K562 (cell line): ENCODE measurements at regions not wholly inside any gene's neighbourhood (a gene's known extent, or its start where the extent isn't known, plus 50 kb on each side); places are given as distances from the start of the nearest gene placed in this dataset.

ENCODE experiments used
- ATAC-seq: fragments of 200-7000 bp; cut with Tn5 transposase; 3 replicates; pipeline ENCODE4 v1.9.1; 2020; ENCODE audit warnings: moderate library complexity
- BruUV-seq: library from RNA; stranded (reverse); fragments of 400-500 nt; replicated peaks from 2 replicates; lab custom pipeline; 2021; lab: Mats Ljungman, UMichigan
- CTCF ChIA-PET: fragments of 300-600 bp; formaldehyde crosslinking; extraction: SDS; loops from one replicate; lab custom pipeline; 2021; ENCODE audit warnings: low intra/inter-chr PET ratio; lab: Yijun Ruan, JAX
- POLR2A ChIA-PET: fragments of 300-600, 350-650 bp; sonication (Branson Sonifier 250); formaldehyde crosslinking; extraction: SDS; loops from one replicate; lab custom pipeline; 2021; ENCODE audit warnings: antibody characterized with exemption, inconsistent platforms; lab: Yijun Ruan, JAX
- DNase-seq, 4 experiments: peaks; one replicate each; pipeline versions ENCODE4 v3.0.0 to v3.0.0-alpha.2; 2011 to 2018; ENCODE audit warnings: low spot score in 3 of 4, mixed read lengths in 3 of 4; ENCODE audit errors: extremely low read depth in 1 of 4
- FAIRE-seq: peaks from 2 replicates; lab custom pipeline; 2011; peaks lifted over from hg19 to GRCh38; lab: Jason Lieb, UNC
- H2AFZ ChIP-seq: 2 replicates; pipeline ENCODE4 v1.6.0; 2011; ENCODE audit warnings: low read depth, low read length, control low read depth, inconsistent platforms
- H3K27ac ChIP-seq: fragments of 200-600 bp; 3 replicates; pipeline ENCODE4 v1.8.0; 2011; ENCODE audit warnings: low read depth, mild to moderate bottlenecking, control low read depth, inconsistent platforms, low read length, moderate library complexity, mixed read lengths; ENCODE audit errors: extremely low read depth
- H3K27me3 ChIP-seq, 2 experiments: fragments of 300-600 bp in 1 of 2; 2 replicates in 1 of 2; 3 replicates in 1 of 2; pipeline versions ENCODE4 v1.6.0 to v1.8.0; 2011; ENCODE audit warnings: inconsistent platforms in 2 of 2, low read length in 2 of 2, mild to moderate bottlenecking in 1 of 2, mixed read lengths in 1 of 2, moderate library complexity in 1 of 2; ENCODE audit not compliant: control insufficient read depth in 2 of 2, insufficient read depth in 2 of 2
- H3K36me3 ChIP-seq: fragments of 300-600 bp; 3 replicates; pipeline ENCODE4 v1.8.0; 2011; ENCODE audit warnings: mild to moderate bottlenecking, low read length, inconsistent platforms; ENCODE audit not compliant: control insufficient read depth, insufficient read depth
- H3K4me1 ChIP-seq, 2 experiments: fragments of 200-600 bp in 1 of 2; replicated peaks in 1 of 2; 2 replicates in 1 of 2; 3 replicates in 1 of 2; pipeline versions ENCODE4 v1.5.1 to v1.8.0; 2011; ENCODE audit warnings: inconsistent platforms in 2 of 2, low read length in 2 of 2, mild to moderate bottlenecking in 1 of 2, mixed read lengths in 1 of 2, moderate library complexity in 1 of 2; ENCODE audit not compliant: control insufficient read depth in 2 of 2, insufficient read depth in 2 of 2
- H3K4me2 ChIP-seq: 2 replicates; pipeline ENCODE4 v1.6.1; 2011; ENCODE audit warnings: low read length, control low read depth, inconsistent platforms, mixed read lengths; ENCODE audit not compliant: insufficient read depth
- H3K4me3 ChIP-seq: fragments of 200-600 bp; sonication (generic), shearing (Covaris generic); 2 replicates; pipeline ENCODE4 v1.5.1; 2016; ENCODE audit warnings: control low read depth, inconsistent platforms
- H3K79me2 ChIP-seq: fragments of 200-600 bp; 3 replicates; pipeline ENCODE4 v1.8.0; 2011; ENCODE audit warnings: low read length, inconsistent platforms; ENCODE audit not compliant: control insufficient read depth, insufficient read depth
- H3K9ac ChIP-seq, 2 experiments: 2 replicates each; pipeline versions ENCODE4 v1.6.0 to v1.6.1; 2011; ENCODE audit warnings: low read depth in 2 of 2, low read length in 2 of 2, control low read depth in 1 of 2, inconsistent platforms in 1 of 2, mild to moderate bottlenecking in 1 of 2, mixed read lengths in 1 of 2; ENCODE audit not compliant: insufficient read depth in 1 of 2
- H3K9me1 ChIP-seq: one replicate; pipeline ENCODE4 v1.6.0; 2011; ENCODE audit warnings: inconsistent platforms, mild to moderate bottlenecking, low read length, moderate library complexity; ENCODE audit not compliant: control insufficient read depth, insufficient read depth
- H3K9me3 ChIP-seq: replicated peaks from 2 replicates; pipeline ENCODE4 v1.5.1; 2011; ENCODE audit warnings: low read depth, low read length, inconsistent platforms; ENCODE audit not compliant: control insufficient read depth, insufficient read depth
- H4K20me1 ChIP-seq: replicated peaks from 2 replicates; pipeline ENCODE4 v1.6.1; 2011; ENCODE audit warnings: low read length, inconsistent platforms, mixed read lengths; ENCODE audit not compliant: control insufficient read depth, insufficient read depth
- ATF3 ChIP-seq, 2 experiments: fragments of 450-650 bp in 1 of 2; sonication (generic) in 1 of 2; formaldehyde crosslinking in 1 of 2; IDR thresholded peaks in 1 of 2; conservative IDR thresholded peaks in 1 of 2; 2 replicates each; pipeline versions ENCODE4 v1.6.1 to v1.8.1; 2016 to 2023; ENCODE audit warnings: mild to moderate bottlenecking in 2 of 2, moderate library complexity in 2 of 2, inconsistent platforms in 1 of 2, missing genetic modification reagents in 1 of 2
- C11orf30 ChIP-seq: fragments of 450-650 bp; IDR thresholded peaks from 2 replicates; pipeline ENCODE4 v1.6.1; 2016; ENCODE audit warnings: low read depth, mild to moderate bottlenecking
- MAFF ChIP-seq: IDR thresholded peaks from 2 replicates; pipeline ENCODE4 v1.6.1; 2012; ENCODE audit warnings: low read length, improper control_type of control experiment
- MAFG ChIP-seq: fragments of 450-650 bp; conservative IDR thresholded peaks from 2 replicates; pipeline ENCODE4 v1.6.1; 2016; ENCODE audit warnings: missing genetic modification characterization, missing compliant biosample characterization
- MAFK ChIP-seq: IDR thresholded peaks from 2 replicates; pipeline ENCODE4 v1.6.1; 2011; ENCODE audit warnings: low read length, improper control_type of control experiment
- NFE2 ChIP-seq: IDR thresholded peaks from 2 replicates; pipeline ENCODE4 v1.6.1; 2014; ENCODE audit warnings: antibody characterized with exemption, low read depth
- NFE2L1 ChIP-seq: fragments of 450-650 bp; IDR thresholded peaks from 2 replicates; pipeline ENCODE4 v1.6.1; 2016; ENCODE audit warnings: missing genetic modification characterization, low read depth, mild to moderate bottlenecking, missing compliant biosample characterization, moderate library complexity, borderline replicate concordance
- NR1H2 ChIP-seq: sonication (generic); formaldehyde crosslinking; IDR thresholded peaks from 2 replicates; pipeline ENCODE4 v1.4.0; 2020; ENCODE audit warnings: mild to moderate bottlenecking, missing genetic modification reagents
- PHTF2 ChIP-seq: fragments of 250-450 bp; sonication (Bioruptor Pico); IDR thresholded peaks from 2 replicates; pipeline ENCODE4 v1.5.0; 2021; ENCODE audit warnings: mild to moderate bottlenecking
- ZNF140 ChIP-seq: fragments of 250-450 bp; sonication (Bioruptor Pico); IDR thresholded peaks from 2 replicates; pipeline ENCODE4 v1.8.0; 2021; ENCODE audit warnings: moderate library complexity, mild to moderate bottlenecking, inconsistent platforms
- ZNF316 ChIP-seq: fragments of 450-650 bp; IDR thresholded peaks from 2 replicates; pipeline ENCODE4 v1.6.1; 2016
- ZNF445 ChIP-seq: fragments of 250-450 bp; sonication (Bioruptor Pico); IDR thresholded peaks from 2 replicates; pipeline ENCODE4 v1.4.0; 2020; ENCODE audit warnings: low read depth, mild to moderate bottlenecking, moderate library complexity
- ZNF76 ChIP-seq: fragments of 250-450 bp; sonication (Bioruptor Pico); IDR thresholded peaks from 2 replicates; pipeline ENCODE4 v1.4.0; 2020; ENCODE audit warnings: mild to moderate bottlenecking, moderate library complexity, borderline replicate concordance
- WGBS: fragments of 100-300 bp; shearing (Covaris generic); methylation state at CpG from one replicate; pipeline ENCODE4 v1.1.6; 2016; ENCODE audit warnings: low coverage, mixed read lengths; ENCODE audit not compliant: insufficient coverage; ENCODE audit errors: missing lambda C conversion rate; 5-methylcytosine and 5-hydroxymethylcytosine counted together
- in situ Hi-C: fragments of 300-500 bp; cut with MboI; formaldehyde crosslinking; loops from 4 replicates; pipeline ENCODE4 v1.15.0; 2018; ENCODE audit warnings: inconsistent platforms, mixed read lengths
- intact Hi-C: fragments of 100-400 bp; cut with micrococcal nuclease; formaldehyde crosslinking; loops from 2 replicates; pipeline ENCODE4 v1.14.2; 2022

GRCh38 chr6:166085500-166085899, 82.2 kb downstream of the TBXT start:
- no peak overlapping the region for H3K4me3 ChIP-seq
- H3K9ac ChIP-seq: no peak overlapping the region
- in situ Hi-C loops: no loop called here
- H3K36me3 ChIP-seq: no peaks in the 10 kb centered on the region
- no peaks in the 10 kb centered on the region for H3K4me1 ChIP-seq
- TF ChIP-seq ZNF140 (CRISPR knock-in tag) (no peak), NFE2L1 (tag) (peak; percentile 32; the same call in 1 of the 2 replicates), ATF3 (IDR thresholded peaks at IDR 0.05) (0 out of 2 replicates have a peak, but pooled peaks have one; percentile 10), ATF3 (CRISPR knock-in tag; conservative IDR thresholded peaks at IDR 0.05) (no peak), ZNF76 (no peak), NR1H2 (CRISPR knock-in tag) (no peak), ZNF316 (peak; percentile 95), ZNF445 (no peak), PHTF2 (CRISPR knock-in tag) (no peak), MAFF (peak; percentile 93), NFE2 (peak; percentile 61), MAFG (tag) (peak; percentile 91), C11orf30 (peak; percentile 93), MAFK (peak; percentile 91)
- CTCF ChIA-PET: no interaction called here
- no peak overlapping the region for H3K27ac ChIP-seq
- H3K9me1 ChIP-seq: no peaks in the 10 kb centered on the region
- H3K27me3 ChIP-seq: peaks cover 0 to 11% of the 10 kb centered on the region in 2 experiments; a peak in 1 of 5 replicates
- no peaks in the 10 kb centered on the region for H3K9me3 ChIP-seq
- no peak overlapping the region for H2AFZ ChIP-seq
- H3K79me2 ChIP-seq: no peaks in the 10 kb centered on the region
- POLR2A ChIA-PET: no interaction called here
- intact Hi-C loops: no loop called here
- no peak overlapping the region for H3K4me2 ChIP-seq
- WGBS: 0% methylated on average over 2 of the region's 2 CpGs
- H4K20me1 ChIP-seq: no peaks in the 10 kb centered on the region
- DNase-seq (no peak), FAIRE-seq (no peak), ATAC-seq (no peak)
- BruUV-seq: no TSS peak
